T-helper 17 cell (primary cell): ENCODE measurements at regions not wholly inside any gene's neighbourhood (a gene's known extent, or its start where the extent isn't known, plus 50 kb on each side); places are given as distances from the start of the nearest gene placed in this dataset.

Experiments used
- ATAC-seq: fragments of 150-1000 bp; cut with Tn5 transposase; 2 replicates; pipeline ENCODE4 v1.10.0; 2021; ENCODE audit warnings: mild to moderate bottlenecking, moderate library complexity
- DNase-seq, 3 donors: peaks; one replicate each; pipeline versions ENCODE4 v3.0.0 to v3.0.0-alpha.2; 2020 to 2021
- H3K9me3 ChIP-seq: one replicate; pipeline ENCODE4 v1.7.0; 2013; ENCODE audit warnings: low read length, mild to moderate bottlenecking; ENCODE audit not compliant: control insufficient read depth, poor library complexity, severe bottlenecking
- H3K27ac Mint-ChIP-seq: one replicate; pipeline ENCODE4 v1.8.0; 2022; ENCODE audit warnings: mild to moderate bottlenecking, moderate library complexity, mixed read lengths
- H3K27me3 Mint-ChIP-seq: one replicate; pipeline ENCODE4 v1.8.0; 2022; ENCODE audit warnings: mixed read lengths
- H3K36me3 Mint-ChIP-seq: one replicate; pipeline ENCODE4 v1.8.0; 2022; ENCODE audit warnings: low read depth, mixed read lengths
- H3K4me1 Mint-ChIP-seq: one replicate; pipeline ENCODE4 v1.8.0; 2022; ENCODE audit warnings: mild to moderate bottlenecking, mixed read lengths
- H3K4me3 Mint-ChIP-seq: one replicate; pipeline ENCODE4 v1.8.0; 2022; ENCODE audit warnings: mild to moderate bottlenecking, moderate library complexity, mixed read lengths

DNA sequence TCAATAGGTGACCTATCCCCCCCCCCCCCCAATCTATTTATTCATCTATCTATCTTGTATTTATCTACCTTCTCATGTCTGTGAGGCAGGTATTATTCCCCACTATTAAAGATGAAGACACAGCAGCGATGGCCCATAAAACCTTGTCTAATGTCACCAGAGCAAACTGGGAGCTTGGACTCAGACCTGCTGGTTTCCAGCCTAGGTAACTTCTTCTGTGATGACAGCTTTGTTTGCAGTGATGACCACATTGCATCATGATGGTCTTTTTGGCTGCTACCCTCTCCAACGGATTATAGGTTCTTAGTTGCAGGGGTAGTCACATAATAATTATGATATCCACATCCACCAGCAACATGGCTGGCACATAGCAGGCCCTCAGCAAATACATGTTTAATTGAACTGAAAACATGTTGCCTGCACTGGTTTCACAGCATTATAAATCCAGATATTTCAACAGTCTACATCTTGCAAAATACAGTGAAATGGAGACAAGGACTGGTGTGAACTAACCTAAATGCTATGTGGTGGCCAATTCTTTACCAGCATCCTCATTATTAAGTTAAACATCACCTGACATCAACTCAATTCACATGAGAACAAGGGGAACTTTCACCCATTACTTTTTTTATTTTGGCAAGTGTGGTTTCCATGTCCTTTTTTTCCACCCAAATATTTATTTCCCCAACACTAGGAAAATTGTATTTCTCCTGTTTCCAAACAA, 712.5 kb upstream of the NRSN1 start:
- ATAC-seq (no peak), DNase-seq (no peak)
- Mint-ChIP-seq H3K27ac (no peak overlapping the region), H3K4me3 (no peak overlapping the region), H3K4me1 (no peaks in the 10 kb centered on the region), H3K36me3 (no peaks in the 10 kb centered on the region), H3K27me3 (no peaks in the 10 kb centered on the region)
- H3K9me3 ChIP-seq, result no peaks in the 10 kb centered on the region

DNA sequence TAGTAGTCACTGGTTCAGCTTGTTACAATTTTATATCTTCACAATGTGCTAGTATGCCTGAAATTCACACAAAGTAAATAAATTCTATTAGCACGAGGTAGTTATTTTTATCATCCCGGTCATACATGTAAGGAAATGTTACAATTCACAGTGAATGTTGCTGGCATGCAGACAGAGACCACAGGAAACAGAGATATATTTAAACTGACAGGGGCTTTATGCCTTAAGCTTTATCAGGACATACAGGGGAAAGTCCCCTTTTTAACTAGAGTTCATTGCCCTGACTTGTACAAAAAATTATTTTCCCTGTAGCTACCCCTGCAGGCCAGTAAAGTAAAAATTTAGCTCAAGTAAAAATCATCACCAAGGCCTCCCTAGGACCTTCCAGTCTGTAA, 712.0 kb upstream of the NRSN1 start:
- Mint-ChIP-seq H3K27me3 (no peaks in the 10 kb centered on the region), H3K27ac (no peak overlapping the region), H3K4me3 (no peak overlapping the region), H3K36me3 (no peaks in the 10 kb centered on the region), H3K4me1 (no peaks in the 10 kb centered on the region)
- ATAC-seq (no peak), DNase-seq (no peak)
- no peaks in the 10 kb centered on the region for H3K9me3 ChIP-seq

DNA sequence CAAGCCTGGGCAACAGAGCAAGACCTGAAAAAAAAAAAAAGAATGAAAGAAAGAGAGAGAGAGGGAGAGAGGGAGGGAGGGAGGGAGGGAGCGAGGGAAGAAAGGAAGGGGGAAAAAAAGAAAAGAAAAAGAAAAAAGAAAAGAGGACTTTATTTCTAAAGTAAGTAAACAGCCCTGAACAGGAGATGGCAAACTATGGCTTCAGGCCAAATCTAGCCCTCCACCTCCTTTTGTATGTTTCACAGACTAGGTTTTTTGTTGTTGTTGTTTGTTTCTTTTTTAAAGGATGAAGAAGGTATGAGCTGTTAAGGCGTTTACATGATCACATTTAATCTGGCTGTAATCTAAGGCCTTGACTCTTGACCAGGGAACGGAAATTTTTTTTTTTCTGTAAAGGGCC, 711.1 kb upstream of the NRSN1 start:
- H3K4me3 Mint-ChIP-seq, result no peak overlapping the region
- H3K4me1 Mint-ChIP-seq, result no peaks in the 10 kb centered on the region
- DNase-seq (no peak), ATAC-seq (no peak)
- H3K27ac Mint-ChIP-seq, result no peak overlapping the region
- no peaks in the 10 kb centered on the region for H3K27me3 Mint-ChIP-seq
- no peaks in the 10 kb centered on the region for H3K9me3 ChIP-seq
- H3K36me3 Mint-ChIP-seq, result no peaks in the 10 kb centered on the region

DNA sequence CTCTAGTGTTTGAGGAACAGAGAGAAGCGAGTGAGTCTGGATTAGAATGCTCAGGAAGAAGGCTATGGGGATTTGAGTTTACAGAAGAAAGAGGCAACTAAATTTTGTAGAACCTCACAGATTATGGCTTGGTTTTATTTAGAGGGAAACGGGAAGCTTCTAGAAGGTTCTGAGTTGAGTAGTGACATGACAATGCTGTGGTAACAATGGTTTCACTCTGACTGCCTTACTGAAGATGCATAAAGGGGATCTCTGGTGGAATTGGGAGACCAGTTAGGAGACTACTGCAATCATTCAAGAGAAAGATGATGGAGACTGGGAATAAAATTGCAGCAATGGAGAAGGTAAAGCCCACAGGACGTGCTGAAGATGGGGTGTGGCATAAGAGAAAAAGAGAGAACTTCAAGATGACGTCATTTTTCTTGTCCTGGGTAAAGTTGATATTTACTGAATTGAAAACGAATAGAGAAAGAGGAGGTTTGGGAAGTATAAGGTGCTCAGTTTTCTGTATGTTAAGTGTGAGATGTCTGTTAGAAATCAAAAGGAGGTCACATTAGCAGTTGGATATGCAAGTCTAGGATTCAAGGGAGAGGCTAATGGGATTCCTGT, 710.1 kb upstream of the NRSN1 start:
- no peak for ATAC-seq

DNA sequence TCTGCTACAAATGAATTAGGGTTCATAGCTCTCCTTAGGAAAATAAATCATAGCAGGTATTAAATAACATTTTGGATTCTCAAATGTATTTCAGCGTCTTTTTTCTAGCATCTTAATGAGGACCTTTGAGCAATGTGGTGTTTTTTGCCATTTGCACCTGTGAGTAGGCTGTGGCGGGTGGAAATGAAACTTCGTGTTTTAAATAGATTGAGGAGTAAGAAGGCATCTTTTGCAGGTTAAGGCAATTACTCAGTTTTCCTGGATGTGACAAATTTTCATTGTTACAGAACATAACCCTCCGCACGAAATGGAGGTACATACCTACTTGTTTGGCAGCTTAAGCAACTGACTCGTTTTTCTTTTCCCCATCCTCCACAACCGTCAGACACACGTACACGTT, 708.9 kb upstream of the NRSN1 start:
- H3K9me3 ChIP-seq, result no peaks in the 10 kb centered on the region
- Mint-ChIP-seq H3K4me1 (no peaks in the 10 kb centered on the region), H3K36me3 (no peaks in the 10 kb centered on the region), H3K4me3 (no peak overlapping the region), H3K27ac (no peak overlapping the region), H3K27me3 (no peaks in the 10 kb centered on the region)
- ATAC-seq (no peak), DNase-seq (no peak)

More for the DNA sequence above, 710.1 kb upstream of the NRSN1 start:
- no peaks in the 10 kb centered on the region for H3K4me1 Mint-ChIP-seq
- no peaks in the 10 kb centered on the region for H3K36me3 Mint-ChIP-seq
- H3K4me3 Mint-ChIP-seq, result no peak overlapping the region
- H3K9me3 ChIP-seq, result no peaks in the 10 kb centered on the region
- no peaks in the 10 kb centered on the region for H3K27me3 Mint-ChIP-seq
- no peak for DNase-seq
- no peak overlapping the region for H3K27ac Mint-ChIP-seq

DNA sequence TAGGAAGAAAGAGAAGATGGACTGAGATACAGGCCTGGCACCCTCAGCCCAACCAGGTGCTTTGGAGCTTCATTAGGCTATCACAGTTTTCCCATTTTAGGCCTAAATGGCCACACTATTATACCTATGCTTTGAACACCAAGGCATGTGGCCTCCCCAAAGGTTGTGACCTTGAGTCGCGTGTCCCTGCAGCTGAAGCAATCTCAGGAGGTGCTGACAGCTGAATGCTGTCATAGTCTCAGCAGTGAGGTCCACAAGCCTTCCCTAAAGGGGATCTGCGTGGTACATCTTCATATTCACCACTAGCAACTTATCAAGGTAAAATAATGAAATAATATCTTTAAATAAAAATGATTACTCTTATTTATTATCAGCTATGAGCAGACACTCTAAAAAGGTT, 707.9 kb upstream of the NRSN1 start:
- no peaks in the 10 kb centered on the region for H3K9me3 ChIP-seq
- Mint-ChIP-seq H3K4me1 (no peaks in the 10 kb centered on the region), H3K4me3 (no peak overlapping the region), H3K27ac (no peak overlapping the region), H3K27me3 (no peaks in the 10 kb centered on the region), H3K36me3 (no peaks in the 10 kb centered on the region)
- DNase-seq (no peak), ATAC-seq (no peak)

DNA sequence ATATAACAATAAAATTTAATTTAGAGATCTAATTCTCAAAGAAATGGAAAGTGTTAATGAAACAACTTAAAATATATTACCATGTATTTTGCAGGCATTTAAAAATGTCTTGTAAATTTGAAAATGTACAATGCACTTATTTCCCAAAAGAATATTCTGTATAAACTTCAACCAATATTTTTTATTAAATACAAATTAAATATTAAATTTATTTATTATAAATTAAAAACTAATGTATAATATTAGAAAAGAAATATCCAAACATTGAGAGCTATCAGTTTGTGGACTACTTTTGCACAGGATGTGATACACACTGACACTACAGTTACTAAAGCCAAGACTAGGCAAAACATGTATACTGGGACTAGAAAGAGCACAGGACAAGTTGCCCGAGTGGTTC, 707.0 kb upstream of the NRSN1 start:
- no peaks in the 10 kb centered on the region for H3K4me1 Mint-ChIP-seq
- ATAC-seq (no peak), DNase-seq (no peak)
- H3K27ac Mint-ChIP-seq, result no peak overlapping the region
- H3K9me3 ChIP-seq, result no peaks in the 10 kb centered on the region
- no peaks in the 10 kb centered on the region for H3K36me3 Mint-ChIP-seq
- H3K27me3 Mint-ChIP-seq, result no peaks in the 10 kb centered on the region
- no peak overlapping the region for H3K4me3 Mint-ChIP-seq

DNA sequence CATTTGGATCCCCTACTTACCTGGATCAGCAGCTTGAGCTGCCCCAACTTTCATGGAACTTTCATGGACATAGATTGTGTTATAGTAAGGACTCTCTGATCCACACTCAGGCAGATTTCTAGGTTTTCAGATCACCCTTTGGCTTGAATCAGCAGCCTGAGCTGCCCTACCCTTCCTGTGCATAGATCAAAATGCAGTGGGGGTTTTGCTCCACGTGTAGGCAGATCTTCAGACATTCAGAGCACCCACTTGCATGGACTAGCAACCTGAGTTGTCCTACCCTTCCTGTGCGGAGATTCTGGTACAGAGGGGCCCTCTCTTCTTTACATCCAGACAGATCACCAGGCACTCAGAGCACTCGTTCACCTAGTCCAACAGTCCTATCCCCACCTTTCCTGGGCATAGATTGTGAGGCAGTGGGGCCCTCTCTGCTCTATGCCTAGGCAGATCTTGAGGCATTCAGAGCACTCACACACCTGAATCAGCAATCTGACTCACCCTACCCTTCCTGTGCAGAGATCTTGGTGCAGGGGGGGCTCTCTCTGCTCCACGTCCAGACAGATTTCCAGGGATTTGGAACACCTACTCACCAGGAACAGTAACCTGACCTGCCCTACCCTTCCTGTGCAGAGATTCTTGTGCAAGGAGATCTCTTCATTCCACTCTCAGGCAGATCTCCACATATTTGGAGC, 705.2 kb upstream of the NRSN1 start:
- Mint-ChIP-seq H3K27me3 (no peaks in the 10 kb centered on the region), H3K27ac (no peak overlapping the region), H3K4me3 (no peak overlapping the region), H3K36me3 (no peaks in the 10 kb centered on the region), H3K4me1 (no peaks in the 10 kb centered on the region)
- ATAC-seq (no peak), DNase-seq (no peak)
- H3K9me3 ChIP-seq, result no peaks in the 10 kb centered on the region

DNA sequence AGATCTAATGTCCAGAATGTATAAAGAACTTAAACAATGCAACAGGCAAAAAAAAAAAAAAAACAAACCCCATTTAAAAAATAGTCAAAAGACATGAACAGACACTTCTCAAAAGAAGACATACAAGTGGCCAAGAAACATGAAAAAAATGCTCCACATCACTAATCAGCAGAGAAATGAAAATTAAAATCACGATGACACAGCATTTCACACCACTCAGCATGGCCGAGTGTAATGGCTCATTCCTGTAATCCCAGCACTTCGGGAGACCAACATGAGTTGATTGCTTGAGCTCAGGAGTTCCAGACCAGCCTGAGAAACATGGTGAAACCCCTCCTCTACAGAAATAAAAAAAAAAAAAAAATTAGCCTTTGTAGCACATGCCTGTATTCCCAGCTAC, 701.4 kb upstream of the NRSN1 start:
- no peaks in the 10 kb centered on the region for H3K4me1 Mint-ChIP-seq
- H3K9me3 ChIP-seq, result no peaks in the 10 kb centered on the region
- no peak overlapping the region for H3K27ac Mint-ChIP-seq
- no peak for DNase-seq
- H3K27me3 Mint-ChIP-seq, result no peaks in the 10 kb centered on the region
- no peaks in the 10 kb centered on the region for H3K36me3 Mint-ChIP-seq
- H3K4me3 Mint-ChIP-seq, result no peak overlapping the region
- no peak for ATAC-seq

DNA sequence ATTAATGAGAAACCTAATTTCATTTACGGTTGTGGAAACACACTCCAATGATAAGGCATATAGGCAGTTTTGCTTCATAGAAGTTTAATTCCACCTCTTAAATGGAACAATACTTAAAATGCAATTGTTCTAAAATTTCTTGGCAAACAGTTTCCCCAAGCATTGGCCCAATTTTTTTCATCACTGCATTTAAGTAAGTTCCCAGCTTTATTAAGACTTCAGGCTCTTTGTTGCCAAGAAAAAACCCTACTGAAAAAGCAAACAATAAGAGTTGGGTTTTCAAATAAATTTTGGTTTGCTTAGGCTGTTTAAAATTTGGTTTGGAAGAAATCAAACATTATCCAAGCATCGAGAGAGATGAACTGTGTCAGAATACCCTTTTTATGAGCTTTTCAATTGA, 690.9 kb upstream of the NRSN1 start:
- Mint-ChIP-seq H3K36me3 (no peaks in the 10 kb centered on the region), H3K4me1 (no peaks in the 10 kb centered on the region), H3K27me3 (no peaks in the 10 kb centered on the region), H3K4me3 (no peak overlapping the region), H3K27ac (no peak overlapping the region)
- ATAC-seq (no peak), DNase-seq (no peak)
- no peaks in the 10 kb centered on the region for H3K9me3 ChIP-seq

DNA sequence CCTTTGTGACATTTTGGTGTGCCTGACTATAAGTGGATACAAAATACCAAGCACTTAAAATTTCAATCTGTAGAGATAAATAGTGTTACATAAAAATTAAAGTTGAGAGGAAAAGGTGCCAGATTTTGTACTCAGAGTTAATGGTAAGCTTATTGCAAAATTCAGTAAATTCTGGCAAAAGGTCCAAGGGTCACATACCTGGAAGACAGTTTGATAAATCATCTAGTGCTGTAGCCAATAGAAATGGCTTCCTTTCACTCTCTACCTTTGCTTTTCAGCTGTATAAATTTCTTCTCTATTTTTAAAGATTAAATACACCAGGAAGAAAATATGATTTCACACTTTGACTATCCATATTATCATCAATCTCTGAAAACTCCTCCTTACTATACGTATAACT, 690.2 kb upstream of the NRSN1 start:
- H3K4me3 Mint-ChIP-seq, result no peak overlapping the region
- H3K27ac Mint-ChIP-seq, result no peak overlapping the region
- no peaks in the 10 kb centered on the region for H3K4me1 Mint-ChIP-seq
- no peaks in the 10 kb centered on the region for H3K36me3 Mint-ChIP-seq
- H3K9me3 ChIP-seq, result no peaks in the 10 kb centered on the region
- H3K27me3 Mint-ChIP-seq, result no peaks in the 10 kb centered on the region
- no peak for DNase-seq
- ATAC-seq, result no peak

DNA sequence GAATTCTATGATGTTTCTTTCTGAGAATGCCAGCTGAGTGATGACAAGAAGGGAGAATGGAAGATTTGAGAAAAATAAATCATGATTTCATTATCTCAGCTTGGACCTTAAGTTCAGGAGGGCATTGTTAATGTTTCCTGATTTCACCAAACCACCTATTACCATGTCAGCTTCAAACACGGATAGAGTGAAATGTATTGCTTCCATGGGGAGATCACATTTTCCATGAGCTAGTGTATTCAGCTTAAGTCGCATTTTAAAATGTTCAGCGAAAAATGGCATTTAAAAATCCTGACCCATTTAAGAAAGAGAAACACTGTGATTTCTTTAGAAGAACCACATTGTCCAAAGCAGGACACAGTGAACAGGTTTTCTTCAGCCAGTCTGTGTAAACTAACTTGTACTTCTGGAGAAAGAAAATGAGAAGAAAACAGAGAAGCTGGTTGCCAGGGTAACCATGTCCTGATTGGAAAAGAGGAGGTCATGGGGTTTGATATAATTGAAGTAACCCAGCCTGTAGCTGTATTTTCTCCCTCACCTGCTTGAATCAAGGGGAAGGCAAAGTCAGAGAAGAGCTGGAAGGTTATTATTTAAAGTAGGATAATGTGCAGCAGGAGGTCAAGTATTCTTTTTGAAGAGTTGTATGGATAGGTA, 684.1 kb upstream of the NRSN1 start:
- Mint-ChIP-seq H3K4me3 (no peak overlapping the region), H3K36me3 (no peaks in the 10 kb centered on the region), H3K27me3 (no peaks in the 10 kb centered on the region), H3K4me1 (no peaks in the 10 kb centered on the region), H3K27ac (no peak overlapping the region)
- DNase-seq, result no peak
- no peak for ATAC-seq
- no peaks in the 10 kb centered on the region for H3K9me3 ChIP-seq

DNA sequence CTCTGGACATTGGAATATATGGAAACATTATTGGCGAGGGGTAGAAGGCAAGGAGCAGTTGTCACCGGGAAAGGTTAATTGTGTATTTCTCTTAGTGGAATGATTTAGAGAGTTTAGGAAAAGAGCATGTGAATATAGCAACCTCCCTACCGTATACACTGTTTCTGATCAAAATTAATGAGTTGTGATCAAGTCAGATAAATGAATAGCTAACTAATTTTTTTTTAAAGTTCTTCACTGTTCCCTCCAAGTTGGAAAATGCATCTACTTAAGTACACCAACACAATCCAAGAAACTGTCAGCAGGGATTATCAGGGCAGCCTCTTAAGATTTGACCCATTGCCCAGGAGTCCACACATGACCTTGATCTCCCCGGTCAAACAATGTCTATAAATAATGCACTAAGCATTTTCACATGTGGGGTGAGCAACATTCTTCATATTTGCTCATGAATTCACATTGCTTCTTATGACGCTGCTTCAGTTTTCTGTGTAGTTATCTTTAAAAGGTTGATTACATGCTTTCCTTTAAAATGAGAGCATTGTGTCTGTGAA, 680.8 kb upstream of the NRSN1 start:
- ATAC-seq (no peak), DNase-seq (no peak)
- Mint-ChIP-seq H3K36me3 (no peaks in the 10 kb centered on the region), H3K27ac (no peak overlapping the region), H3K4me3 (no peak overlapping the region), H3K4me1 (no peaks in the 10 kb centered on the region), H3K27me3 (no peaks in the 10 kb centered on the region)
- no peaks in the 10 kb centered on the region for H3K9me3 ChIP-seq
